ENCODE measurements at regions not wholly inside any gene's neighbourhood (a gene's known extent, or its start where the extent isn't known, plus 50 kb on each side); places are given as distances from the start of the nearest gene placed in this dataset.

GRCh38 chr7:41795276-41795833 lies 92.5 kb upstream of the INHBA start:
- H3K27me3 ChIP-seq = no peaks in the 10 kb centered on the region
- 56 to 66% (median 64%) methylated on average over 6 of the region's 6 CpGs for WGBS, 3 donors
- no peaks in the 10 kb centered on the region for H3K36me3 ChIP-seq
- TF ChIP-seq POLR2A (IDR thresholded peaks at IDR 0.05) (no peak), EP300 (IDR thresholded peaks at IDR 0.05) (no peak), CTCF (IDR thresholded peaks at IDR 0.05) (no peak)
- H3K4me1 ChIP-seq (ENCODE audit: insufficient read depth) = peaks cover 5% of the 10 kb centered on the region
- intact Hi-C loops (cut with DNase I) = no loop called here
- H3K27ac ChIP-seq = no peak overlapping the region
- no peak overlapping the region for H3K4me3 ChIP-seq
- no peak for DNase-seq
- no peaks in the 10 kb centered on the region for H3K9me3 ChIP-seq

GRCh38 chr7:41793556-41793955 lies 90.7 kb upstream of the INHBA start:
- no peaks in the 10 kb centered on the region for H3K36me3 ChIP-seq
- no peak overlapping the region for H3K4me3 ChIP-seq
- intact Hi-C loops (cut with DNase I) = no loop called here
- no peak for DNase-seq
- no peaks in the 10 kb centered on the region for H3K9me3 ChIP-seq
- H3K27me3 ChIP-seq = no peaks in the 10 kb centered on the region
- H3K4me1 ChIP-seq (ENCODE audit: insufficient read depth) = no peaks in the 10 kb centered on the region
- no peak for TF ChIP-seq CTCF (IDR thresholded peaks at IDR 0.05)
- no peak for TF ChIP-seq EP300 (IDR thresholded peaks at IDR 0.05)
- TF ChIP-seq POLR2A (IDR thresholded peaks at IDR 0.05) = no peak
- H3K27ac ChIP-seq = no peak overlapping the region

GRCh38 chr7:41792120-41792519 lies 89.2 kb upstream of the INHBA start:
- WGBS, 3 donors = 91 to 96% (median 93%) methylated on average over 5 of the region's 5 CpGs
- Histone ChIP-seq H3K4me3 (no peak overlapping the region), H3K36me3 (no peaks in the 10 kb centered on the region), H3K27ac (no peak overlapping the region), H3K9me3 (no peaks in the 10 kb centered on the region), H3K4me1 (ENCODE audit: insufficient read depth) (peaks cover 7% of the 10 kb centered on the region), H3K27me3 (no peaks in the 10 kb centered on the region)
- no peak for DNase-seq
- TF ChIP-seq POLR2A (IDR thresholded peaks at IDR 0.05) (no peak), CTCF (IDR thresholded peaks at IDR 0.05) (no peak), EP300 (IDR thresholded peaks at IDR 0.05) (no peak)
- intact Hi-C loops (cut with DNase I) = no loop called here

GRCh38 chr7:41788556-41788955 lies 85.7 kb upstream of the INHBA start:
- Histone ChIP-seq H3K27ac (no peak overlapping the region), H3K9me3 (no peaks in the 10 kb centered on the region), H3K36me3 (no peaks in the 10 kb centered on the region), H3K4me3 (no peak overlapping the region), H3K4me1 (ENCODE audit: insufficient read depth) (peaks cover 23% of the 10 kb centered on the region), H3K27me3 (no peaks in the 10 kb centered on the region)
- no peak for DNase-seq
- TF ChIP-seq POLR2A (IDR thresholded peaks at IDR 0.05) = no peak
- TF ChIP-seq EP300 (IDR thresholded peaks at IDR 0.05) = no peak
- TF ChIP-seq CTCF (IDR thresholded peaks at IDR 0.05) = no peak
- intact Hi-C loops (cut with DNase I) = no loop called here
- 84 to 91% (median 88%) methylated on average over 3 of the region's 3 CpGs for WGBS, 3 donors

Measured in ovary (tissue), 7 donors.